ENCODE measurements at regions not wholly inside any gene's neighbourhood (a gene's known extent, or its start where the extent isn't known, plus 50 kb on each side); places are given as distances from the start of the nearest gene placed in this dataset.

DNA sequence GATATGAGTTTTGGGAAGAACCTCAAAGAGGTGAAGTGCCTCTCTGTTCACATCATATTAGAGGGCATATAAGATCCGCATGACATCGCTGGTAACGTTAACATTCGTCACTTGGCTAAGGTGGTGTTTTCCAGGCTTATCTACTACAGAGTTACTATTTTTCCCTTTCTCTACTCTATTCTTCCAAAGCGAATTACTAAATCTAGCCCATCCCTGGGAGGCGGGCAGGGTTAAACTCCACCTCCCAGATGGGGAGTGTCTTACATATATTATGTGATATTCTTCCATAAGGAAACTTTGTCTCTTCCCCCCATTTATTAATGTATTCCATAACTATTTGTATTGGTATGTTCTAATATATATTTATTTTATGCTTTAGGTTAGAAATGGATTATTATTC, 293.9 kb downstream of the CYRIA start:
- Histone ChIP-seq H3K9ac (ENCODE audit: low read depth in 1 of 2, low read length in 2 of 2) (no peak overlapping the region), H3K27ac (ENCODE audit: low read depth in 1 of 2, low read length in 2 of 2) (no peak overlapping the region), H3K27me3 (ENCODE audit: control insufficient read depth in 4 of 4, insufficient read depth in 4 of 4, low read length in 3 of 4) (no peaks in the 10 kb centered on the region), H3K4me1 (ENCODE audit: control insufficient read depth in 4 of 4, insufficient read depth in 4 of 4, low read length in 3 of 4) (no peaks in the 10 kb centered on the region), H3K36me3 (ENCODE audit: control insufficient read depth in 4 of 4, insufficient read depth in 3 of 4, low read depth in 1 of 4, low read length in 3 of 4) (no peaks in the 10 kb centered on the region), H3K4me3 (ENCODE audit: low read depth in 1 of 3, low read length in 3 of 3) (no peak overlapping the region), H3K9me3 (ENCODE audit: control insufficient read depth in 4 of 4, low read length in 3 of 4) (no peaks in the 10 kb centered on the region)
- TF ChIP-seq GABPA (IDR thresholded peaks at IDR 0.05 in 1 of 2, conservative IDR thresholded peaks at IDR 0.05 in 1 of 2) (no peak), FOXA1 (IDR thresholded peaks at IDR 0.05) (no peak), NR2F2 (IDR thresholded peaks at IDR 0.05) (no peak), SP1 (IDR thresholded peaks at IDR 0.05) (no peak), EGR1 (IDR thresholded peaks at IDR 0.05; ENCODE audit: low read depth in 2 of 2) (no peak), JUND (IDR thresholded peaks at IDR 0.05) (no peak), YY1 (IDR thresholded peaks at IDR 0.05) (no peak), RXRA (IDR thresholded peaks at IDR 0.05) (no peak), HNF4G (IDR thresholded peaks at IDR 0.05) (no peak), FOXA2 (IDR thresholded peaks at IDR 0.05) (no peak), RAD21 (IDR thresholded peaks at IDR 0.05) (no peak), HNF4A (conservative IDR thresholded peaks at IDR 0.05) (no peak), TAF1 (conservative IDR thresholded peaks at IDR 0.05) (no peak)
- TF ChIP-seq, protein P1, sequence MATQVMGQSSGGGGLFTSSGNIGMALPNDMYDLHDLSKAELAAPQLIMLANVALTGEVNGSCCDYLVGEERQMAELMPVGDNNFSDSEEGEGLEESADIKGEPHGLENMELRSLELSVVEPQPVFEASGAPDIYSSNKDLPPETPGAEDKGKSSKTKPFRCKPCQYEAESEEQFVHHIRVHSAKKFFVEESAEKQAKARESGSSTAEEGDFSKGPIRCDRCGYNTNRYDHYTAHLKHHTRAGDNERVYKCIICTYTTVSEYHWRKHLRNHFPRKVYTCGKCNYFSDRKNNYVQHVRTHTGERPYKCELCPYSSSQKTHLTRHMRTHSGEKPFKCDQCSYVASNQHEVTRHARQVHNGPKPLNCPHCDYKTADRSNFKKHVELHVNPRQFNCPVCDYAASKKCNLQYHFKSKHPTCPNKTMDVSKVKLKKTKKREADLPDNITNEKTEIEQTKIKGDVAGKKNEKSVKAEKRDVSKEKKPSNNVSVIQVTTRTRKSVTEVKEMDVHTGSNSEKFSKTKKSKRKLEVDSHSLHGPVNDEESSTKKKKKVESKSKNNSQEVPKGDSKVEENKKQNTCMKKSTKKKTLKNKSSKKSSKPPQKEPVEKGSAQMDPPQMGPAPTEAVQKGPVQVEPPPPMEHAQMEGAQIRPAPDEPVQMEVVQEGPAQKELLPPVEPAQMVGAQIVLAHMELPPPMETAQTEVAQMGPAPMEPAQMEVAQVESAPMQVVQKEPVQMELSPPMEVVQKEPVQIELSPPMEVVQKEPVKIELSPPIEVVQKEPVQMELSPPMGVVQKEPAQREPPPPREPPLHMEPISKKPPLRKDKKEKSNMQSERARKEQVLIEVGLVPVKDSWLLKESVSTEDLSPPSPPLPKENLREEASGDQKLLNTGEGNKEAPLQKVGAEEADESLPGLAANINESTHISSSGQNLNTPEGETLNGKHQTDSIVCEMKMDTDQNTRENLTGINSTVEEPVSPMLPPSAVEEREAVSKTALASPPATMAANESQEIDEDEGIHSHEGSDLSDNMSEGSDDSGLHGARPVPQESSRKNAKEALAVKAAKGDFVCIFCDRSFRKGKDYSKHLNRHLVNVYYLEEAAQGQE (IDR thresholded peaks at IDR 0.05), result no peak
- TF ChIP-seq, protein P2, sequence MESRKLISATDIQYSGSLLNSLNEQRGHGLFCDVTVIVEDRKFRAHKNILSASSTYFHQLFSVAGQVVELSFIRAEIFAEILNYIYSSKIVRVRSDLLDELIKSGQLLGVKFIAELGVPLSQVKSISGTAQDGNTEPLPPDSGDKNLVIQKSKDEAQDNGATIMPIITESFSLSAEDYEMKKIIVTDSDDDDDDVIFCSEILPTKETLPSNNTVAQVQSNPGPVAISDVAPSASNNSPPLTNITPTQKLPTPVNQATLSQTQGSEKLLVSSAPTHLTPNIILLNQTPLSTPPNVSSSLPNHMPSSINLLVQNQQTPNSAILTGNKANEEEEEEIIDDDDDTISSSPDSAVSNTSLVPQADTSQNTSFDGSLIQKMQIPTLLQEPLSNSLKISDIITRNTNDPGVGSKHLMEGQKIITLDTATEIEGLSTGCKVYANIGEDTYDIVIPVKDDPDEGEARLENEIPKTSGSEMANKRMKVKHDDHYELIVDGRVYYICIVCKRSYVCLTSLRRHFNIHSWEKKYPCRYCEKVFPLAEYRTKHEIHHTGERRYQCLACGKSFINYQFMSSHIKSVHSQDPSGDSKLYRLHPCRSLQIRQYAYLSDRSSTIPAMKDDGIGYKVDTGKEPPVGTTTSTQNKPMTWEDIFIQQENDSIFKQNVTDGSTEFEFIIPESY (IDR thresholded peaks at IDR 0.05), result no peak
- TF ChIP-seq, protein P3, sequence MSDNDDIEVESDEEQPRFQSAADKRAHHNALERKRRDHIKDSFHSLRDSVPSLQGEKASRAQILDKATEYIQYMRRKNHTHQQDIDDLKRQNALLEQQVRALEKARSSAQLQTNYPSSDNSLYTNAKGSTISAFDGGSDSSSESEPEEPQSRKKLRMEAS (IDR thresholded peaks at IDR 0.05), result no peak
- TF ChIP-seq, protein P4, sequence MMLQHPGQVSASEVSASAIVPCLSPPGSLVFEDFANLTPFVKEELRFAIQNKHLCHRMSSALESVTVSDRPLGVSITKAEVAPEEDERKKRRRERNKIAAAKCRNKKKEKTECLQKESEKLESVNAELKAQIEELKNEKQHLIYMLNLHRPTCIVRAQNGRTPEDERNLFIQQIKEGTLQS (IDR thresholded peaks at IDR 0.05), result no peak
- WGBS, result 94% methylated on average over 6 of the region's 6 CpGs
- DNase-seq (ENCODE audit: low spot score), result no peak

DNA sequence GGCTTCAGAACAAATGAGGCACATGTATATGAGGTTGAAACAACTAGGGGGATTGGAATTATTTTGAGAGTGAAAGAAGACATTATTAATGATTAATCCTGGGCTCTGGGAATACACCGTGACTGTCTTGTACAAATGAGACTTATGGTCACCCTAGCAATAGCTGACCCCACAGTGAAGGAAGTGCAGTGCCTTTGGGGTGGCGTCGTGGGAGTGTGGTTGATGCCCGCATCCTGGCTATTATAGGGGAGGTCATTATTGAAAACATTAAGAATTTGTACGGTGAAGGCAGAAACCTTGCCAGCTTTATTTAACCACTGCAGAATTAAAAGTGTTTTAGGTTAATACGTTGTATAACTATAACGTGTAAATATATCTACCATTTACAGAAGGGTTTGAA, 296.7 kb downstream of the CYRIA start:
- DNase-seq (ENCODE audit: low spot score), result no peak
- Histone ChIP-seq H3K4me3 (ENCODE audit: low read depth in 1 of 3, low read length in 3 of 3) (no peak overlapping the region), H3K9me3 (ENCODE audit: control insufficient read depth in 4 of 4, low read length in 3 of 4) (no peaks in the 10 kb centered on the region), H3K27ac (ENCODE audit: low read depth in 1 of 2, low read length in 2 of 2) (no peak overlapping the region), H3K27me3 (ENCODE audit: control insufficient read depth in 4 of 4, insufficient read depth in 4 of 4, low read length in 3 of 4) (no peaks in the 10 kb centered on the region), H3K36me3 (ENCODE audit: control insufficient read depth in 4 of 4, insufficient read depth in 3 of 4, low read depth in 1 of 4, low read length in 3 of 4) (no peaks in the 10 kb centered on the region), H3K9ac (ENCODE audit: low read depth in 1 of 2, low read length in 2 of 2) (no peak overlapping the region), H3K4me1 (ENCODE audit: control insufficient read depth in 4 of 4, insufficient read depth in 4 of 4, low read length in 3 of 4) (no peaks in the 10 kb centered on the region)
- 84% methylated on average over 7 of the region's 7 CpGs for WGBS
- TF ChIP-seq RXRA (IDR thresholded peaks at IDR 0.05) (no peak), RAD21 (IDR thresholded peaks at IDR 0.05) (no peak), YY1 (IDR thresholded peaks at IDR 0.05) (no peak), HNF4G (IDR thresholded peaks at IDR 0.05) (no peak), GABPA (IDR thresholded peaks at IDR 0.05 in 1 of 2, conservative IDR thresholded peaks at IDR 0.05 in 1 of 2) (no peak), FOXA1 (IDR thresholded peaks at IDR 0.05) (no peak), JUND (IDR thresholded peaks at IDR 0.05) (no peak), FOXA2 (IDR thresholded peaks at IDR 0.05) (no peak), EGR1 (IDR thresholded peaks at IDR 0.05; ENCODE audit: low read depth in 2 of 2) (no peak), TAF1 (conservative IDR thresholded peaks at IDR 0.05) (no peak)
- TF ChIP-seq, protein P5, sequence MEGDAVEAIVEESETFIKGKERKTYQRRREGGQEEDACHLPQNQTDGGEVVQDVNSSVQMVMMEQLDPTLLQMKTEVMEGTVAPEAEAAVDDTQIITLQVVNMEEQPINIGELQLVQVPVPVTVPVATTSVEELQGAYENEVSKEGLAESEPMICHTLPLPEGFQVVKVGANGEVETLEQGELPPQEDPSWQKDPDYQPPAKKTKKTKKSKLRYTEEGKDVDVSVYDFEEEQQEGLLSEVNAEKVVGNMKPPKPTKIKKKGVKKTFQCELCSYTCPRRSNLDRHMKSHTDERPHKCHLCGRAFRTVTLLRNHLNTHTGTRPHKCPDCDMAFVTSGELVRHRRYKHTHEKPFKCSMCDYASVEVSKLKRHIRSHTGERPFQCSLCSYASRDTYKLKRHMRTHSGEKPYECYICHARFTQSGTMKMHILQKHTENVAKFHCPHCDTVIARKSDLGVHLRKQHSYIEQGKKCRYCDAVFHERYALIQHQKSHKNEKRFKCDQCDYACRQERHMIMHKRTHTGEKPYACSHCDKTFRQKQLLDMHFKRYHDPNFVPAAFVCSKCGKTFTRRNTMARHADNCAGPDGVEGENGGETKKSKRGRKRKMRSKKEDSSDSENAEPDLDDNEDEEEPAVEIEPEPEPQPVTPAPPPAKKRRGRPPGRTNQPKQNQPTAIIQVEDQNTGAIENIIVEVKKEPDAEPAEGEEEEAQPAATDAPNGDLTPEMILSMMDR (IDR thresholded peaks at IDR 0.05; ENCODE audit: low read depth, low read length, missing input control), result no peak
- TF ChIP-seq, protein P1 (IDR thresholded peaks at IDR 0.05), result no peak
- TF ChIP-seq, protein P2 (IDR thresholded peaks at IDR 0.05), result no peak
- TF ChIP-seq, protein P4 (IDR thresholded peaks at IDR 0.05), result no peak
